ENCODE measurements at regions not wholly inside any gene's neighbourhood (a gene's known extent, or its start where the extent isn't known, plus 50 kb on each side); places are given as distances from the start of the nearest gene placed in this dataset.

GRCh38 chr6:85354761-85355618 lies 94.9 kb upstream of the NT5E start:
- TF ChIP-seq EZH2phosphoT487 (conservative IDR thresholded peaks at IDR 0.05; ENCODE audit: low read length) (no peak), CTCF (IDR thresholded peaks at IDR 0.05; ENCODE audit: insufficient read depth, low read length, poor library complexity, severe bottlenecking) (peak; percentile 92)
- Histone ChIP-seq H3F3A (ENCODE audit: insufficient read depth) (no peaks in the 10 kb centered on the region), H3K79me2 (ENCODE audit: insufficient read depth, low read length) (no peaks in the 10 kb centered on the region), H3K27ac (ENCODE audit: low read depth, low read length) (no peak overlapping the region), H3K4me2 (ENCODE audit: low read depth, low read length, poor library complexity, severe bottlenecking) (no peak overlapping the region), H4K20me1 (ENCODE audit: low read depth, low read length) (no peaks in the 10 kb centered on the region), H3K9me2 (replicated peaks; ENCODE audit: insufficient read depth, low read length) (no peaks in the 10 kb centered on the region), H3K36me3 (ENCODE audit: low read length) (no peaks in the 10 kb centered on the region), H3K9me3 (ENCODE audit: insufficient read depth, low read length) (no peaks in the 10 kb centered on the region), H3K27me3 (ENCODE audit: low read length) (no peaks in the 10 kb centered on the region), H3K9ac (ENCODE audit: low read length) (no peak overlapping the region), H3K4me3 (ENCODE audit: insufficient read depth, low read length, poor library complexity, severe bottlenecking) (no peak overlapping the region), H2AFZ (ENCODE audit: low read depth, low read length, severe bottlenecking) (no peak overlapping the region)

GRCh38 chr6:85353012-85353411 lies 96.9 kb upstream of the NT5E start:
- H3K4me3 ChIP-seq (ENCODE audit: insufficient read depth, low read length, poor library complexity, severe bottlenecking), result no peak overlapping the region
- H3K9me3 ChIP-seq (ENCODE audit: insufficient read depth, low read length), result no peaks in the 10 kb centered on the region
- no peaks in the 10 kb centered on the region for H3K9me2 ChIP-seq (replicated peaks; ENCODE audit: insufficient read depth, low read length)
- no peaks in the 10 kb centered on the region for H3K79me2 ChIP-seq (ENCODE audit: insufficient read depth, low read length)
- H3K27me3 ChIP-seq (ENCODE audit: low read length), result no peaks in the 10 kb centered on the region
- no peaks in the 10 kb centered on the region for H4K20me1 ChIP-seq (ENCODE audit: low read depth, low read length)
- no peak overlapping the region for H3K4me2 ChIP-seq (ENCODE audit: low read depth, low read length, poor library complexity, severe bottlenecking)
- TF ChIP-seq CTCF (IDR thresholded peaks at IDR 0.05; ENCODE audit: insufficient read depth, low read length, poor library complexity, severe bottlenecking), result no peak
- no peak for TF ChIP-seq EZH2phosphoT487 (conservative IDR thresholded peaks at IDR 0.05; ENCODE audit: low read length)
- no peak overlapping the region for H2AFZ ChIP-seq (ENCODE audit: low read depth, low read length, severe bottlenecking)
- no peak overlapping the region for H3K27ac ChIP-seq (ENCODE audit: low read depth, low read length)
- no peaks in the 10 kb centered on the region for H3F3A ChIP-seq (ENCODE audit: insufficient read depth)
- H3K36me3 ChIP-seq (ENCODE audit: low read length), result no peaks in the 10 kb centered on the region
- H3K9ac ChIP-seq (ENCODE audit: low read length), result no peak overlapping the region

GRCh38 chr6:85348643-85349042 lies 101.2 kb upstream of the NT5E start:
- TF ChIP-seq CTCF (IDR thresholded peaks at IDR 0.05; ENCODE audit: insufficient read depth, low read length, poor library complexity, severe bottlenecking) (peak; percentile 54), EZH2phosphoT487 (conservative IDR thresholded peaks at IDR 0.05; ENCODE audit: low read length) (no peak)
- no peaks in the 10 kb centered on the region for H3K27me3 ChIP-seq (ENCODE audit: low read length)

More at GRCh38 chr6:85348643-85349042, 101.2 kb upstream of the NT5E start:
- Histone ChIP-seq H3K9ac (ENCODE audit: low read length) (no peak overlapping the region), H2AFZ (ENCODE audit: low read depth, low read length, severe bottlenecking) (no peak overlapping the region), H3K9me2 (replicated peaks; ENCODE audit: insufficient read depth, low read length) (no peaks in the 10 kb centered on the region), H3K4me3 (ENCODE audit: insufficient read depth, low read length, poor library complexity, severe bottlenecking) (no peak overlapping the region), H4K20me1 (ENCODE audit: low read depth, low read length) (no peaks in the 10 kb centered on the region), H3K27ac (ENCODE audit: low read depth, low read length) (no peak overlapping the region), H3K79me2 (ENCODE audit: insufficient read depth, low read length) (no peaks in the 10 kb centered on the region), H3K9me3 (ENCODE audit: insufficient read depth, low read length) (no peaks in the 10 kb centered on the region), H3K36me3 (ENCODE audit: low read length) (no peaks in the 10 kb centered on the region), H3F3A (ENCODE audit: insufficient read depth) (no peaks in the 10 kb centered on the region), H3K4me2 (ENCODE audit: low read depth, low read length, poor library complexity, severe bottlenecking) (no peak overlapping the region)
